Kidney (tissue), 13 donors: ENCODE measurements at regions not wholly inside any gene's neighbourhood (a gene's known extent, or its start where the extent isn't known, plus 50 kb on each side); places are given as distances from the start of the nearest gene placed in this dataset.
"Not testable (repeated sequence)": the region's sequence is repeated elsewhere in the genome, so short reads cannot be mapped to it uniquely, and the experiment has no call there.

Source experiments
- DNase-seq, 5 donors: peaks; one replicate each; pipeline ENCODE4 v3.0.0-alpha.2; 2013 to 2020
- FAIRE-seq: peaks from 2 replicates; lab custom pipeline; 2012; peaks lifted over from hg19 to GRCh38; lab: Jason Lieb, UNC
- H3K27ac ChIP-seq, 2 donors: one replicate each; pipeline ENCODE4 v1.7.0; 2013; ENCODE audit warnings: low read depth in 2 of 2, low read length in 2 of 2, inconsistent platforms in 1 of 2
- H3K27me3 ChIP-seq: one replicate; pipeline ENCODE4 v1.7.1; 2013; ENCODE audit warnings: low read length, inconsistent platforms; ENCODE audit not compliant: control insufficient read depth, insufficient read depth
- H3K36me3 ChIP-seq, 3 donors: one replicate each; pipeline versions ENCODE4 v1.7.0 to v1.7.1; 2013; ENCODE audit warnings: low read length in 3 of 3, control low read depth in 1 of 3, inconsistent platforms in 1 of 3; ENCODE audit not compliant: insufficient read depth in 3 of 3, control insufficient read depth in 2 of 3
- H3K4me1 ChIP-seq, 3 donors: one replicate each; pipeline versions ENCODE4 v1.7.0 to v1.7.1; 2013; ENCODE audit warnings: low read length in 3 of 3, inconsistent platforms in 1 of 3, low read depth in 1 of 3; ENCODE audit not compliant: control insufficient read depth in 2 of 3, insufficient read depth in 2 of 3
- H3K4me3 ChIP-seq, 3 donors: one replicate each; pipeline versions ENCODE4 v1.7.0 to v1.8.1; 2013; ENCODE audit warnings: low read length in 3 of 3, control low read depth in 1 of 3, inconsistent platforms in 1 of 3
- H3K9ac ChIP-seq, 3 donors: one replicate each; pipeline versions ENCODE4 v1.7.0 to v1.7.1; 2013; ENCODE audit warnings: low read length in 3 of 3, control low read depth in 1 of 3, inconsistent platforms in 1 of 3
- H3K9me3 ChIP-seq, 3 donors: one replicate each; pipeline versions ENCODE4 v1.7.0 to v1.7.1; 2013; ENCODE audit warnings: low read length in 3 of 3, control low read depth in 1 of 3, inconsistent platforms in 1 of 3; ENCODE audit not compliant: control insufficient read depth in 2 of 3, insufficient read depth in 1 of 3
- intact Hi-C: fragments of 100-400 bp; cut with DNase I; formaldehyde crosslinking; loops from one replicate; pipeline ENCODE4 v1.11.1; 2022
- TF ChIP-seq, protein P1 (sequence below): IDR thresholded peaks from 3 replicates; pipeline ENCODE4 v1.5.1; 2012; ENCODE audit warnings: mild to moderate bottlenecking, moderate library complexity, borderline replicate concordance; ENCODE audit not compliant: insufficient read depth; ENCODE audit errors: extremely low read depth
- donor health status: control.
- donor health status: control.
- donor health status: control.
- donor health status: control.
- donor health status: control.
- donor health status: DM: yes; HTN: yes; CAD: no.
- donor health status: Normal renal cell carcinoma (clear cell type).

DNA sequence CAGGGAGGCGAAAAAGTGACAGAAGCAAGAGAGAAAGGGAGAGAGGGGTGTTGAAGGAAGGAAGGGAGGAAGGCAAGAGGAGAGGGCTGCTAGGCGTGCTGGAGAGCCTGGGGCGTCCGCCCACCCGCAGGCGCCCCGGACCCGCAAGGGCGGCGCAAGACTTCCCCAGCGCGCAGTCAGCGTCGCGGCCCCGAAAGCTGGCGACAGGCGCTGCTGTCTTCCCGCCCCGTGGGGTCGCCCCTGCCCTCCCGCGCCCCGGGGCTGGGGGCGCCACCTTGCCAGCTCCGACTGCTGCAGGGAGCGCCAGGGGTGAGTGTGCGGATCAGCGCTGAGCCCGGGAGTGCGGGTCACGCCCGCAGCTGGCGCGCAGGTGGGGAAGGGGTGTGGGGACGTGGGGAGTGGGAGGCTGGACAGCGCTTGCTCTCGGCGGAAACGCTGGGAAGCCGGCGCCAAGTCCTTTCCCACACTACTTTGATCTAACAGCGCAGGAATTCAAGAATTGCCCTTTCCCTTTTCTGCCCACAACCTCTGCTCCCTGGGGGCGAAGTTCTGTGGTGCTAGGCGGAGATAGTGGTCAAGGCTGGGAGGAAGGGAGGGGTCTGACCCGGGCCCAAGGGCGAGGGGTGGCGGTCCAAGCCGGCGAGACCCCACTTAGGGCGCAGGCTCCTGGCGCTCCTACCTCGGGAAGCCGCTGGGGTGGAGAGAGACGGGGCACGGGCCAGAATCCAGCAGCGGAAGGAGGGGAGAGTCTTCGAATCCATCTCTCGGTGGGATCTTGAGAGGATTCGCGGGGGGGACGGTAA is 266.1 kb downstream of the CGGBP1 start, which contains the start of gene HTR1F:
Gene HTR1F, plus strand, starts transcription at position 173 of the 803 bp plus-strand sequence.
- H3K36me3 ChIP-seq = no peaks in the 10 kb centered on the region
- DNase-seq (peak; percentile 61 to 76 (median 69)), FAIRE-seq (no peak)
- no peak within 1 kb of the TSS for H3K27ac ChIP-seq
- intact Hi-C loops = no loop called here
- H3K9ac ChIP-seq = peak within 1 kb of the TSS in 1 of 3 donors; percentile 20
- peak within 1 kb of the TSS in 2 of 3 donors; percentile 48 to 49 for H3K4me3 ChIP-seq
- H3K4me1 ChIP-seq = peaks cover 0 to 4% (median 0%) of the 10 kb centered on the region in 3 donors
- H3K9me3 ChIP-seq = peaks cover 0 to 5% (median 0%) of the 10 kb centered on the region in 3 donors
- TF ChIP-seq, protein P1, sequence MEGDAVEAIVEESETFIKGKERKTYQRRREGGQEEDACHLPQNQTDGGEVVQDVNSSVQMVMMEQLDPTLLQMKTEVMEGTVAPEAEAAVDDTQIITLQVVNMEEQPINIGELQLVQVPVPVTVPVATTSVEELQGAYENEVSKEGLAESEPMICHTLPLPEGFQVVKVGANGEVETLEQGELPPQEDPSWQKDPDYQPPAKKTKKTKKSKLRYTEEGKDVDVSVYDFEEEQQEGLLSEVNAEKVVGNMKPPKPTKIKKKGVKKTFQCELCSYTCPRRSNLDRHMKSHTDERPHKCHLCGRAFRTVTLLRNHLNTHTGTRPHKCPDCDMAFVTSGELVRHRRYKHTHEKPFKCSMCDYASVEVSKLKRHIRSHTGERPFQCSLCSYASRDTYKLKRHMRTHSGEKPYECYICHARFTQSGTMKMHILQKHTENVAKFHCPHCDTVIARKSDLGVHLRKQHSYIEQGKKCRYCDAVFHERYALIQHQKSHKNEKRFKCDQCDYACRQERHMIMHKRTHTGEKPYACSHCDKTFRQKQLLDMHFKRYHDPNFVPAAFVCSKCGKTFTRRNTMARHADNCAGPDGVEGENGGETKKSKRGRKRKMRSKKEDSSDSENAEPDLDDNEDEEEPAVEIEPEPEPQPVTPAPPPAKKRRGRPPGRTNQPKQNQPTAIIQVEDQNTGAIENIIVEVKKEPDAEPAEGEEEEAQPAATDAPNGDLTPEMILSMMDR = no peak
- no peaks in the 10 kb centered on the region for H3K27me3 ChIP-seq

DNA sequence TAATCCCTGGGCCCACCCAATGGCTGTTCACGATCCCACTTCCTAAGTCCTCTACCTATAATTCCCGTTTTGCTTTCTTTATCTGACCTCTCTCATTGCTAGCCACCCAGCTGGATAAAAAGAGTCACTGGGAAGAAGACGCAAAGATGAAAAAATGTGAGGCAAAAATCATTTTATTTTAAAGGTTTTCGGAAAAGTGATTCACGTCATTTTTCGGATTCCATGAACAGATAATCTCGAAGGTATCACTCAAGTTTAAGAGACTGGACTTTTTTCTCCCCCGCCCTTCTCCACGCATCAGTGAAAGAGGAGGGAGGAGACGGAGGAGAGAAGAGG is 266.6 kb downstream of the CGGBP1 start:
- H3K27me3 ChIP-seq = no peaks in the 10 kb centered on the region
- DNase-seq (peak in 1 of 5 donors; percentile 60), FAIRE-seq (no peak)
- H3K4me3 ChIP-seq = peak overlapping the region in 2 of 3 donors; percentile 42 to 48
- H3K9ac ChIP-seq = no peak overlapping the region
- TF ChIP-seq, protein P1 = no peak
- H3K36me3 ChIP-seq = no peaks in the 10 kb centered on the region
- intact Hi-C loops = no loop called here
- peaks cover 0 to 4% (median 0%) of the 10 kb centered on the region in 3 donors for H3K4me1 ChIP-seq
- H3K9me3 ChIP-seq = peaks cover 0 to 5% (median 0%) of the 10 kb centered on the region in 3 donors
- no peak overlapping the region for H3K27ac ChIP-seq

DNA sequence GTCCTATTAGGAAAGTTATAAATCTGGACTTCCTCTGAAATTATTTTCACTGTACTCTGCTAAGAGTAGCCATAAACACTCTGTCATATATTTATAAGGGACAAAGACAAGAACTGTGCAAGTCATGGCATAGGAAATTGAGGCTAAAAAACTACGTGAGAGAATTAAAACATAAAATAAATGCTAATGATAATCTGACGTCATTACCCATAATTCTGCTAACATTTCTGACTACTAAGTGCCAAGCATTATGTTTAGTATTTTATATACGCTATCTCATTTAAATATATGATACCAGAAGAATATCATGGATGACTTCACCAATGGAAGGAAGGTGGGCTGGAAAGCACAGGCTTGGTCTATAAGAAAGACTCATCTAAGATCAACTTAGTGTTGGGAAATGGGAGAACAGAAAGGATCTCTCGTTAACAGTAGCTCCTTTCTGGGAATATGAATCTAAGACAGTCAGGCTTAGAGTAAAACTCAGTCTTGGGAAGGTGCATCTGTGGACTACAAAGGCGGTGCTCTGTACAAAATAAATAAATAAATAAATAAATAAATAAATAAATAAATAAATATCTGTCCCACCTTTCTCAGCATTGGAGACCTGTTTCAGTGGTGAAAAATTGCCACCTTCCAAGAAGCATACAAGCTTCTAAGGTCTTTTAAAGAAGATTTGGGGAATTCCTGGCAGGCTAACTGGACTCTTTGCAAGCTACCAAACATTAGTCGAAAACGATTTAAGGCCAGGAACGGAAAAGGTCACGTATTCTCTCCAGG is 267.4 kb downstream of the CGGBP1 start:
- H3K4me1 ChIP-seq = peaks cover 0 to 4% (median 0%) of the 10 kb centered on the region in 3 donors
- H3K4me3 ChIP-seq = no peak overlapping the region
- intact Hi-C loops = no loop called here
- no peaks in the 10 kb centered on the region for H3K27me3 ChIP-seq
- H3K36me3 ChIP-seq = no peaks in the 10 kb centered on the region
- no peak overlapping the region for H3K9ac ChIP-seq
- peaks cover 0 to 5% (median 0%) of the 10 kb centered on the region in 3 donors for H3K9me3 ChIP-seq
- DNase-seq = peak in 1 of 5 donors; percentile 6
- TF ChIP-seq, protein P1 = no peak
- no peak overlapping the region for H3K27ac ChIP-seq
- FAIRE-seq = no peak

DNA sequence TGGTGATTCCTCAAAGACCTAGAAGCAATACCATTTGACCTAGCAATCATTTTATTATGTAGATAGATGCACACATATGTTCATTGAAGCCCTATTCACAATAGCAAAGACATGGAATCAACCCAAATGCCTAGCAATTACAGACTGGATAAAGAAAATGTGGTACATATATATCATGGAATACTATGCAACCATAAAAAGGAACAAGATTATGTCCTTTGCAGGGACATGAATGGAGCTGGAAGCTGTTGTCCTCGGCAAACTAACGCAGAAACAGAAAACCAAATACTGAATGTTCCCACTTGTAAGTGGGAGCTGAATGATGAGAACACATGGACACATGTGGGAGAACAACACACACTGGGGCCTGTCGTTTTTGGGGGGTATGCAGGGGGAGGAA is 269.8 kb downstream of the CGGBP1 start:
- H3K4me1 ChIP-seq, FAIRE-seq, DNase-seq, intact Hi-C loops, H3K27ac ChIP-seq, H3K9ac ChIP-seq, H3K36me3 ChIP-seq, H3K9me3 ChIP-seq, H3K4me3 ChIP-seq, H3K27me3 ChIP-seq: not testable (repeated sequence)
